Colonic mucosa (tissue), 4 donors: ENCODE measurements at regions not wholly inside any gene's neighbourhood (a gene's known extent, or its start where the extent isn't known, plus 50 kb on each side); places are given as distances from the start of the nearest gene placed in this dataset.

ENCODE experiments used
- DNase-seq: peaks from one replicate; pipeline ENCODE4 v3.0.0-alpha.2; 2020
- H3K27ac ChIP-seq: fragments of 200-600 bp; one replicate; pipeline ENCODE4 v1.8.0; 2021
- H3K27me3 ChIP-seq: fragments of 200-600 bp; one replicate; pipeline ENCODE4 v1.8.0; 2021
- H3K36me3 ChIP-seq: fragments of 200-600 bp; one replicate; pipeline ENCODE4 v1.8.0; 2021
- H3K4me1 ChIP-seq: fragments of 200-600 bp; one replicate; pipeline ENCODE4 v1.8.0; 2021; ENCODE audit warnings: mild to moderate bottlenecking
- H3K4me3 ChIP-seq: fragments of 200-600 bp; one replicate; pipeline ENCODE4 v1.8.0; 2021
- H3K9ac ChIP-seq, 2 donors: one replicate each; pipeline ENCODE4 v1.7.0; 2013; ENCODE audit warnings: control low read depth in 2 of 2, low read depth in 2 of 2, low read length in 2 of 2
- H3K9me3 ChIP-seq: fragments of 200-600 bp; one replicate; pipeline ENCODE4 v1.8.0; 2021
- intact Hi-C: fragments of 100-400 bp; cut with DNase I; formaldehyde crosslinking; loops from one replicate; pipeline ENCODE4 v1.14.1; 2022
- TF ChIP-seq, protein P1 (sequence below): fragments of 200-600 bp; IDR thresholded peaks from one replicate; pipeline ENCODE4 v1.8.0; 2022; ENCODE audit warnings: antibody characterized with exemption, mild to moderate bottlenecking
- donor health status: healthy.
- donor health status: DM: no; HTN: no; CAD: no.
- donor health status: DM: no; HTN: no; CAD: no.

DNA sequence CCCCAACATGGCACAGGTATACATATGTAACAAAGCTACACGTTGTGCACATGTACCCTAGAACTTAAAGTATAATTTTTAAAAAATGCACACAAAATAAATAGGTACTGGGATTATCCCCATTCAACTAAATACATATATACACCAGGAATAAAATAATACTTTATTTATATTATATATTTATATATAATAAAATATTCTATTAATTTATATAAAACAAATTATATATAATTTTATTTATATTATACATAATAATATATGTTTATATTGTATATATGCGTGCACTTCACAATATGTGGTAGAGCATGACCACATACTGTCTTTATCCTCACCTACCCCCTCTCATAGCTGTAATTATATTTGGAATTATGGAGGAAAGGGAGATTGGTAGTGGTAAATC is 119.1 kb upstream of the TMEM260 start:
- Histone ChIP-seq H3K4me1 (no peaks in the 10 kb centered on the region), H3K27ac (no peak overlapping the region), H3K27me3 (no peaks in the 10 kb centered on the region), H3K4me3 (no peak overlapping the region), H3K9ac (no peak overlapping the region), H3K9me3 (no peaks in the 10 kb centered on the region), H3K36me3 (no peaks in the 10 kb centered on the region)
- intact Hi-C loops, result no loop called here
- TF ChIP-seq, protein P1, sequence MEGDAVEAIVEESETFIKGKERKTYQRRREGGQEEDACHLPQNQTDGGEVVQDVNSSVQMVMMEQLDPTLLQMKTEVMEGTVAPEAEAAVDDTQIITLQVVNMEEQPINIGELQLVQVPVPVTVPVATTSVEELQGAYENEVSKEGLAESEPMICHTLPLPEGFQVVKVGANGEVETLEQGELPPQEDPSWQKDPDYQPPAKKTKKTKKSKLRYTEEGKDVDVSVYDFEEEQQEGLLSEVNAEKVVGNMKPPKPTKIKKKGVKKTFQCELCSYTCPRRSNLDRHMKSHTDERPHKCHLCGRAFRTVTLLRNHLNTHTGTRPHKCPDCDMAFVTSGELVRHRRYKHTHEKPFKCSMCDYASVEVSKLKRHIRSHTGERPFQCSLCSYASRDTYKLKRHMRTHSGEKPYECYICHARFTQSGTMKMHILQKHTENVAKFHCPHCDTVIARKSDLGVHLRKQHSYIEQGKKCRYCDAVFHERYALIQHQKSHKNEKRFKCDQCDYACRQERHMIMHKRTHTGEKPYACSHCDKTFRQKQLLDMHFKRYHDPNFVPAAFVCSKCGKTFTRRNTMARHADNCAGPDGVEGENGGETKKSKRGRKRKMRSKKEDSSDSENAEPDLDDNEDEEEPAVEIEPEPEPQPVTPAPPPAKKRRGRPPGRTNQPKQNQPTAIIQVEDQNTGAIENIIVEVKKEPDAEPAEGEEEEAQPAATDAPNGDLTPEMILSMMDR, result no peak
- DNase-seq, result no peak

DNA sequence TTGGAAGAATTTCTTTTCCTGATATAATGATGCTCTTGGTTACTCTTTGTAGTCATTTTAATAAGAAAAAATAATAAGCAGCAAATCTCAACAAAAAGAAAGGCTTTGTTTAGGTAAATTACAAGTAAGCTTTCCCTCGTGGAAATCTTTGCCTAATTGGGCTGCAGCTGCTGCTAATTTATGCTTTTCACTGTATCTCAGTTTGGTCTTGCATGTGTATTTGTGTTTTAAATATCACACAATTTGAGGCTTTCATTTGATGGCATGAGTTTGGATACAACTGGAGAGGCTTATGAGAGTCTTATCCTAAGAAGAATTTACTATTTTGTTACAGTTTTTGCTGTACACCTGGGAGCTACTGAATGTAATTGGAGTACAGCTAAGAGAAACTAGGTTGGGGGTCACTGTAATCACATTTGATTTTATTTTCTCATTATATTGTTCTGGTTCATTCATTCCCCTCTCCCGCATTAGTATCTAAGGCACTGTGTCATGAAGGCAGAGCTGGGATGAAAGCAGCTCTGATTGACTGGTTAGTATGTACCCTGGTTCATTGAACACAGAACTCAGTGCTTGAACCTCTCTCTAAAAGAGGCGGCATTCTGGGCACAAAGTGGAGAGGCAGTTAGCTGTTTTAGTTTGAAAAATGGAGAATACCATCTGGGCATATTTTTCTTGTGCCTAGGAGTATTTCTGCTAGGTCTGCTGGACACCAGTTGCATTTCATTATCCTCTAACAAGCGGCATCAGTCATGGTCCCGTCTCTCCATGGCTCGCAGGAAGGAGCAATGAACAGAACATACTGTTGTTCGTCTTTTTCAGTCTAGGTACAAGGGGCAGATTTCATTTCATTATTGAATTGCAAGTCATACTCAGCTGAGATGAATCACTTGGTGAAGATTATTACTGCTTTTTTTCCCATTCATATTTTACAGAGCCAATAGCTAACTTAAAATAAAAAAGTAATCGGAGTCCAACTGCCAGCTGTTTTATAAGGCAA is 118.0 kb upstream of the TMEM260 start:
- Histone ChIP-seq H3K27me3 (no peaks in the 10 kb centered on the region), H3K9me3 (no peaks in the 10 kb centered on the region), H3K4me3 (no peak overlapping the region), H3K27ac (no peak overlapping the region), H3K9ac (no peak overlapping the region), H3K36me3 (no peaks in the 10 kb centered on the region), H3K4me1 (no peaks in the 10 kb centered on the region)
- intact Hi-C loops, result no loop called here
- DNase-seq, result no peak
- TF ChIP-seq, protein P1, result no peak

DNA sequence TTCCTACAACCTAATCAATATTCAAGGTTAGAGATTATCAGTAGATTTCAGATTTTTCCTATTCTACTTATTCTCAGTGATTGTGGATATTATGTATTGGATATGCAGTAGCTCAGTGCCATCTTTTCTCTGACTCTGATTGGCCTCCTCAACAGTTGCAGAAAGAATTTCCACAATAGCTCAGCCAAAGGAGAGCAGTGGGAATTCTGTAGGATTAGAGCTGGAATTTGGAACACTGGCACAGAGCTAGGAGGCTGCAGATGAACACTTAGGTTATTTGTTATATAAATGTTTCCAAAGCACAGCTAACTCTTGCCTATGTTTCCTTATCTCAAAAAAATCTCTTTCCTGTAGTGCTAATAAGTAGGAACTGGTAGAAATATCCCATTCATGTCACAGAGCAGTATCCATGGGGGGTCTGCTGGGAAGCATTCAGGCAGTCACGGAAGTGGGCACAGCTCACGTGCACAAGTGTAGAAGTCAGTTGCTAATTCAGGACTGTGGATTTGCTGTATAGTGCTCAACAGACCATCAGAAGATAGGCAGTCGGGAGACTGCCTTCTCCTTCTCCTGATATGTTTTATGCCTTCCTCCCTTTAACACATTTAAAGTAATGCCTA is 116.2 kb upstream of the TMEM260 start:
- TF ChIP-seq, protein P1, result no peak
- Histone ChIP-seq H3K27me3 (no peaks in the 10 kb centered on the region), H3K9me3 (no peaks in the 10 kb centered on the region), H3K4me3 (no peak overlapping the region), H3K4me1 (no peaks in the 10 kb centered on the region), H3K9ac (no peak overlapping the region), H3K36me3 (no peaks in the 10 kb centered on the region), H3K27ac (no peak overlapping the region)
- intact Hi-C loops, result no loop called here
- no peak for DNase-seq

DNA sequence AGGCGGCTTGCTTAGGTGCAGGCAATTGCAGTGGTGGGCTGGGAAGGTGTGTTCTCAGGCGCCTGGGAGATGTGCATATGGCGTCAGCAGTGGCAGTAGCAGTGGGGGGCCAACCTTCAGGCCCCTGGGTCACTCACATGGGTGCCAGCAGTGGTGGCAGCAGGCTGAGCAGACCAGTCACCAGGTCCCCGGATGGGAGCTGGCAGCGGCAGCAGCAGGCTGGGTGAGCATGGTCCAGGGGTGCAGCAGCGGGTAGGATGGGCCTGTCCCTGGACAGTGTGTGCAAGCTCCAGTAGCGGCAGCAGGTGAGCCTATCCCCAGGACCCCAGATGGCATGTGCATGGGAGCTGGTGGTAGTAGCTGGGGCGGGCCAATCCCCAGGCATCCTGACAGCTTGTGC is 108.5 kb upstream of the TMEM260 start:
- intact Hi-C loops, result loop anchor here (5.0 to 10.0 kb wide), 2 partner anchors 764 to 1026 kb away; partner anchors contain the start of gene TBPL2
- DNase-seq, result no peak
- H3K9ac ChIP-seq, result no peak overlapping the region

DNA sequence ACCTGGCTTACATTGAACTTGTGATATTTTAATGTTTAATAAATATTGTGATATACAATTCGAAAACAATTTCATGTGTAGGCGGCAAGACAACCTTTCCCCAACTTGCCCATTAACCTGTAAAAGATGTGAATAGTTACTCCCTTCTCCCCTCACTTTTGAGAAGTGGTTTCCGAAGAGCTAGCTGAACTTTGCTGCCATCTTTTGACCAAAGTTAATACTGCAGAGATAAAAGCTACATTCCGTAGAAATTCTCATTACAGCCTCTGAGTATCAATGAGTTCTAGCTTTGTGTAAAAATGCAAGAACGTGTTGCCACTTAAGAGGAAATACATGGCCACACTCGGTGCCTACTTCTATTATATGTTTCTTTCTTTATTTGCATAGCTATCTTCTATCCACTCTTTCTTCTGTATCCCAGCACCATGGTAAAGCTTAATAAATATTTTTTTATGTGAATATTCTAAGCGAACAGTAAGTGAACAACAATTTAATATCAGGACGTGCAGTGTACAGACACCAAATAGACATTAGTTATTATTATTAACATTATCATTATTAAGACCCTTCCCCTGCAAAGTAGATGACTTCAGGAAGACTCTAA is 105.1 kb upstream of the TMEM260 start:
- intact Hi-C loops, result loop anchor here (5.0 to 10.0 kb wide), 2 partner anchors 767 to 1030 kb away; partner anchors contain the start of gene TBPL2
- H3K27ac ChIP-seq, result no peak overlapping the region
- H3K36me3 ChIP-seq, result no peaks in the 10 kb centered on the region
- DNase-seq, result no peak
- TF ChIP-seq, protein P1, result peak; percentile 63
- no peaks in the 10 kb centered on the region for H3K4me1 ChIP-seq
- H3K4me3 ChIP-seq, result no peak overlapping the region
- no peaks in the 10 kb centered on the region for H3K27me3 ChIP-seq
- no peak overlapping the region for H3K9ac ChIP-seq
- H3K9me3 ChIP-seq, result no peaks in the 10 kb centered on the region

More for the DNA sequence above, 108.5 kb upstream of the TMEM260 start:
- TF ChIP-seq, protein P1, result no peak
- H3K9me3 ChIP-seq, result no peaks in the 10 kb centered on the region
- H3K27ac ChIP-seq, result no peak overlapping the region
- no peaks in the 10 kb centered on the region for H3K27me3 ChIP-seq
- H3K4me3 ChIP-seq, result no peak overlapping the region
- no peaks in the 10 kb centered on the region for H3K4me1 ChIP-seq
- H3K36me3 ChIP-seq, result no peaks in the 10 kb centered on the region
